UCSD-AML1 (cell line): ENCODE measurements at regions not wholly inside any gene's neighbourhood (a gene's known extent, or its start where the extent isn't known, plus 50 kb on each side); places are given as distances from the start of the nearest gene placed in this dataset.

Source experiments
- DNase-seq: peaks from one replicate; lab custom pipeline; 2025; ENCODE audit not compliant: unreplicated experiment; lab: John Stamatoyannopoulos, UW

DNA sequence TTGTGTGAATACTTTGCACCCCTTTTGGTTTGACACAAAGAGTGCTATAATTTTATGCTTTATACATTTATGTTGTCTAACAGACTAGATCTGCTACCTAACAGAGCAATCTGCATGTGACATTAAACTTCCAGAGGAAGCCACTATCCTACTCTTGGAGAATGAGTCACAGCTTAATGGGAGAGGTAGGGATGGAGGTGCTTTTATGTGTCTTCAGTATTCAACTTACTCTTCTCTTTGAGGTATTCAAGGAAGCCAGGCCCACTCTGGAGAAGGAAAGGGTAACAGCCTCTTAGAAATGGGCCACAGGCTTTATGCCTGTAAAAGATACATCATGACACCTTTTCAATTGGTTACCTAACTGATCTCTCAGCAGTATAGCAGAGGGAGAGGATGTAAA lies 85.8 kb upstream of the NEUROD1 start:
- no peak for DNase-seq

DNA sequence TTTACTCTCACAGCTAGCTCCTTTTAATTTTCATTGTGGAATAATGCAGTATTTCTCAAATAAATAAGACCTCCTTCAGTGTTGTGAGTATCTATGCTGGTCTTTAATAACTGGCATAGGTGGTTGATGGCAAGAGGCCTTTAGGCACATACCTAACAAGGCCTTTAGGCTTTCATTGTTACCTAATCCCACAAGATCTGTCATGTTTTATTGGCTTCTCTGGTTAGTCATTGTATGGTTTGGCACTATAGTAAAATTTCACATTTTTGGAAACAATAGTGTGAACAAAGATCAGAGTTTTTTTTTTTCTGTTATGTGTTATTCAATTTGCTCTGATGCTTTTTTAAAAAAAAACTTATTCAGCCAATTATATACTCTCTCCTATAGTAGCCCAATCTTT lies 89.8 kb upstream of the NEUROD1 start:
- no peak for DNase-seq

DNA sequence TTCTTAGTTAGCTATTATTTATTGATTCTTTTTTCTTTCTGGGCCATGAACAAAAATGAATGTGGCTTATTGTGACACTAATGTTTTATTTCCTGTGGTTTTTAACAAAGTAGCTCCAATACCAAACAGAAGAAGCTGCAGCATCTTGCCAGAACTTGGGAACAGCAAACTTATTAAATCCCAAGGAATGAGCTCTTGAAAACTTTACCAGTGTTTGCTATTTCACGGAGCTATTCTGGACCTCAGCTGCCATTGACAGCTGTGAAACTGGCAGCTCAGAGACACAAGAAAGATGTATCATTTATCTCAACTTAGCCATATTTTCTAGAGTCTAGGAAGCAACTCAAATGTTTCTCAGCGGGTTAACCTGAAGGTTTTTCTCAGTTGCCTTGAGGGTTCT lies 91.0 kb upstream of the NEUROD1 start:
- no peak for DNase-seq

DNA sequence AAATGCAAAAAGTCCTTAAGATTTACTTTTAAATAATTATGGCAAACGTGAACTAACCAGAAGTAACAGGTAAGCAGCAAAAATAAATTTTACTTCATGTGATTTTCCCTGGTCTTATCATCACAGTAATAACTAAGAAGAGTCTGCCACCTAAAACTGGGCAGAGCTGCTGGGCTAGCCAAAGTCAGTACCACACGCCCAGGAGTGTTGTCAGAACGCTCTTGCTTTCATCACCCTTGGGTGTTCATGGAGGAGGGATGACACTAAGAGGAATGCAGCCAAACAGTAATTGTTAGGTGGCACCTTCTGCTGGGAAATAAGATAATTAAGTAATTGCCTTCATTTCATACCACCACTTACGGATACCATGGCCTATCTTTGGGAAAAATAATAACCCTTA lies 92.0 kb upstream of the NEUROD1 start:
- DNase-seq: no peak

DNA sequence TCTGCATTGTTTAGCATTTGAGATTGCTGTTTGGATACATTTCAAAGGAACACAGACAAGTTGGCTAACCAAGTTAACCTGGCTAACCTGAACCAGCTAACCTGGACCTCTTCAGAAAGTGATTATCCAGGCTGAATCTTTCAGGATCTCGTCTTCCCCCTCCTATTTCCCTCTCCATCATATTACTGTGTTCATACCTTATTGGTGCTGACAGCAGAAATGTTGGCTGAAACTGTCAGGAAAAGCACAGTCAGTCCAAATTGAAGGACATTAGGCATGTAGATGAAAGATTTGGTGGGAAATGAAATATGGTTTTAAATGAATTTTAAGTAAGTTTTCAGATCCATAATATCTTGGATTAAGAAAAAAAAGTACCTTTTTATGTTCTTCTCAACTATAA lies 92.5 kb upstream of the NEUROD1 start:
- no peak for DNase-seq

DNA sequence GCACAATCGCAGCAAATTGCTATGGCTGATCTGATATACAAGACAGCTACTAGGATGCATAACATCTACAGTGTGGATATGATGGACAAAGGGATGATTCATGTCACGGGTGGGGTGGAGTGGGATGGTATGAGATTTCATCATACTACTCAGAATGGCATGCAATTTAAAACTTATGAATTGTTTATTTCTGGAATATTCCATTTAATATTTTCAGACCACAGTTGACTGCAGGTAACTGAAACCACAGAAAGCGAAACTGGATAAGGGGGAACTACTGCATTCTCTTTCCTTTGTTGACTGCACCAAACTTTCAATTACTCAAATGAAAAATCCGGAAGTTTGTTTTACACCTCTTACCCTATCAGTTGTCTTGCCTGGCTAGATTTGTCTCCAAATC lies 94.4 kb upstream of the NEUROD1 start:
- no peak for DNase-seq

DNA sequence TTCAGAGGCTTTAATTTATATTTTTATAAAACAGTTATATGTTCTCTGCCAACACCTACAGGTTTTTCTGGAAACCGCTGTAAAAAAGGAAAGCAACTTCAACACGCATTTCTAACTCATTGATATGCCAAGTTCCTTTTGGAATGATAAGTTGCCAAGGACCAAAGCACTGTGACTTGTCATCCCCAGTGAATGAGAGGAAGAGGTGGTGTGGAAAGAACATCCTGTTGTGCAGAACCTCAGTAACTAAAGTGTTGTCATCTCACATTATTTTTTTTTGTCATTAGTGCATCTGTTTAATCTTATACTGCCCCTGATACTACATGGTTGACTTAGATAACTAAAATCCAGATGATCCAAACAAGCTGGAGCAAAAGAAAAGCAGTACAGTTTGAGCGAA lies 96.0 kb upstream of the NEUROD1 start:
- DNase-seq: no peak

DNA sequence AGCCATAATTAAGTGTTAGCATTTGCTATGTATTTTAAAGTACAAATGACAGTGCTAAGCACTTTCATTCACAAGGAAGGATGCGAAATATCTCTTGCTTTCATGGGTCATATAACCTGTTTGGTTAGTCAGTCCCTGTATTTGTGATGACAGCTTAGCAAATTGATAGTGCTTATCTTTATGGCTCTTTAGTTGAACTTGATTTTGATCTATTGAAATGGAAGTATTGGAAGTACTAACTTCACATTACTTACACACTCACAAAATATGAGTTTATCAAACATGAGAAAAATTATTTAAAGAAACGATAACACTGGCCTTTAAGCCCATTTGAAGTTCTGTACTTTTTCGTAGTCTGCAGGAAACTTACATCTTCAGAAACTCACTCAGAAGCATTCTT lies 97.4 kb upstream of the NEUROD1 start:
- no peak for DNase-seq

DNA sequence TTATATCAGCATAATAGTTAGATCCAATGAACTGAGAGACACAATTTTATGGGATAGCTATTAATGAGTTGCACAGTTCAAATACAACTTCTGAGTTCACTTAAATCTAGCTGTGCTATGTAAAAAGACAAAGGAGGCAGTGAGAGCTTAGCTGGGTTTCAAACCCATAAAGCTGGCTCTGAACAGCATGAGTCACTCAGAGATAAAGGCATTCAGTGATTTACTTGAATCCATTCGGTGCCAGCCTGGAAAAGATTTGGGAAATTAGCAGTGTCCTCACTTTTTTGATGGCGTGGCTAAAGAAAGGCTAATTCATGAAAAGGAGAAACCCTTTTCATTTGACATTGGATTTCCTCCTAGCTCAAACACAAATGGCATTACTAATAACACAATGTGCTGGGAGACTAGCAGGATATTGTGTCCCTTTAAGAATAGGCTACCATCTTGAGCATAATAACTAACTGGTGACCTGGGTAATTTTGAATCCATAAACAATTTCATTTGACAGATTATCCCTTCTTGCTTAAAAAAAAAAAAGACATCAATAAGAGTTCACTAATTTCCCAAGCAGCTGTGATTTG lies 98.4 kb upstream of the NEUROD1 start:
- DNase-seq: no peak

DNA sequence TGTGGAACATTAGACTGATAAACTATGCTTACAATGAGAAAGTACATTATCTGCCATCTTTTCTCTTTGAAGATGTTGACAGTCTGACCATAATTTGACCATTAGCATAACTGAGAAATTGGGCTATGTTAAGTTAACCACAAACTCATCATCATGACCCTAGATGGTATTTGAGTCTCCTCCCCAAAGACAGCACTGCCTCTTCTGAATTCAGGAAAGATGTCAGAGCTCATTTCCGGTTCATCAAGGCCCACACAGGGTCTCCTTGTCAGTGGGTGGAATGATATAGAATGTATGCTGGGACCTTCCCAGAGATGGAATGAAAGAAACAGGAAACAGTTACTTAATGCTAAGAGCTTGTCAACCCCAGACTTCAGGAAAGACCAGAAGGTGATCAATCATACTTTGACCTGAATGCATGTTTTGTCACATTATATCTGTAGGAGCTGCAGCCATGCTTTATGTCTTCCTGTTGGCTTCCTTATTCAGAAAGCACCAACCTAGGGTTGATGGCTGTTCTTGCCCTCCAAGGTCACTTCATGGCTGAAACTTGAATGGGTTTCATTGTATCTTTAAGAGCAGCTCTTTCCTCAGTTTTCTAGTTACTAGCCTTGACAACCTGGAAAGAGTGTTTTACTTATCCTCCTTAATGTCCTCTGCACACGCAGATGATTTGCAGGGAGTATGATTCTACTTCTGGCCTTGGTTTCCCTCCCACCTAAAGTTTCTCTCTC lies 99.1 kb upstream of the NEUROD1 start:
- peak; percentile 34 for DNase-seq

DNA sequence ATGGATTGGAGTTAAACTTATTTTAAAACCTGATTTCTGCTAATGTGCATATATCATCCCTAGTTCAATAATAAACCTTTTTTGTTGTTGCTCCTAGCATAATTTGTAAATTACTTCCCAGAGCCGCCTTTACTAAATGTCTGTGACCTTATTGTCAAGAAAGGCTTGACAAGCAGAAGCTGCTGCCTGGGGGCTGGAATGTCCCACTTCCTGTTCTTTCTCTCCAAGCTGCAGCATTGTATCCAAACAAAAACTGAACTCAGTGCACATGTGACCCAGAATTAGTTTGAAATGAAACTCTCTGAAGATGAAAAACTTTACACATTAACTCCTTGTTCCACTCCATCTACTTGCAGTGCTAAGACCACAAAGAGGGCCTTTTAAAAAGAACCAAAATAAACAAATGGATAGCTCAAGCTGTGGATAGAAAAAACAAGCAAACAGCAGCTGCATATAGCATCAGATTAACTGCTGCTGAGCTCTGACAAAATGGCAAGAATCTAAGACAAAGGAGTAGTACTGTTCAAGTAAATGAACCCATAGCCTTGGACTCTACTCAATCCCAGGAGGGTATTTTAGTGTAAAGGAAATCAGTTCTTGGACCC lies 99.8 kb upstream of the NEUROD1 start:
- peak; percentile 8 for DNase-seq

DNA sequence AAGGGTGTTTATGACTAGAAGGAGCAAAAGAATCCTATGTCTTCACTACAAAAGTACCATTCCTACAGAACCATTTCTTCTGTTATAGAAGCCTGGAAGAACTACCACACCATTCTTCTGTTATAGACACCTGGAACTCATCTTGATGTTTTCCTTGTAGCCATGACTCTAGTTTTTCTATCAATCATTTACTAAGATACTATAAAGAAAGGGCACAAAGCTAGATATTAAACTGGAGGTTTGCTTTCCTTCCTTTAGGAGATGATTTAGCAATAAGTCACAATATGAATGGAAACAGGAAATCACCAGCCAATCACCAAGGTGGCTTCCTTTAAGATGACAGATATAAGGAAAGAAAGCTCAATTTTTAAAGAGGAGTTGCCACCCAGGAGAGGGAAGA lies 100.3 kb upstream of the NEUROD1 start:
- DNase-seq: no peak

DNA sequence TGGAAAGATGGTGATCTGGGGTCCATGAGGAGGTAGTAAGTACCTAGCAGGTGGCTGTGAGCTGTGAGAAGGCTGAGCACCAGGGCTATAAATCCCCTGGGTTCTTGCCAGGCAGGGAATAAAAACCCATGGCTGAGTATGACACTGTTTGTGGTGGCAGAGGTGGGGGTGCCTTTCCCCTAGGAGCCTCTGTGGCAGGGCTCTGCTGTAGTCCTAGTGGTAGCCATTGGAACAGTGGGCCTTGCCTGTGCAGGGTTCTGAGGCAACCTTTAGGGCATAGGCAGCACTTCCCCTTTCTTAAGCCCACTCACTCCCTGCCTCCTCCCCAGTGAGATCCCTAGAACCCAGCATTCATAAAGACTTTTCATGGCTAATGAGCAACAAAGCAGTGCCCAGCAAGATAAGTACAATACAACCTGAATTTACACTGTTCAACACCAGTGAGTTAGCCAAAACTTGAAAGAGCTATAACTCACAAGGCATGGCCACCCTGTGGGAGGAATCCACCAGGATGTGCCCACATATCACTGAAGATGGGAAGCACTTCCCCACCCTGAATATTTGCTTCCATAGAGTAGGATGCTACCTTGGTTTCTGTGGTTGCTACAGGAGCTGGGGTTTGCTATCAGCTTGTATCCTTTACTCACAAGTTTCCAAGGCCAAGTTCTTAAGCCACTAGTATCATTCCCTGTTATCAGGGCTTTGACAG lies 100.9 kb upstream of the NEUROD1 start:
- DNase-seq: peak; percentile 68

DNA sequence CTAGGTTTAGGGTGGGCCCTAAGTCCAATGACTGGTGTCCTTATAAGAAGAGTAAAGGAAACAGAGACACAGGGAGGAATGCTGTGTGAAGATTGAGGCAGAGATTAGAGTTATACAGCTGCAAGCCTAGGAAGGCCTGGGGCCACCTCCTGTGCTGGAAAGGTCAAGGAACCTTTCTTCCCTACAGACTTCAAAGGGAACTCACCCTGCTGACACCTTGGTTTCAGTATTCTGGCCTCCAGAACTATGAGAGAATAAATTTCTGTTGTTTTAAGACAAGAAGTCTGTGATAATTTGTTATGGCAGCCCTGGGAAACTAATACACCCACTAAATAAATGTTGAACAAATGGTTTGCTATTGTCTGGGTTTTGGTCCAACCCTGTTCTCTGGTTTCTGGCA lies 102.3 kb upstream of the NEUROD1 start:
- DNase-seq: no peak

DNA sequence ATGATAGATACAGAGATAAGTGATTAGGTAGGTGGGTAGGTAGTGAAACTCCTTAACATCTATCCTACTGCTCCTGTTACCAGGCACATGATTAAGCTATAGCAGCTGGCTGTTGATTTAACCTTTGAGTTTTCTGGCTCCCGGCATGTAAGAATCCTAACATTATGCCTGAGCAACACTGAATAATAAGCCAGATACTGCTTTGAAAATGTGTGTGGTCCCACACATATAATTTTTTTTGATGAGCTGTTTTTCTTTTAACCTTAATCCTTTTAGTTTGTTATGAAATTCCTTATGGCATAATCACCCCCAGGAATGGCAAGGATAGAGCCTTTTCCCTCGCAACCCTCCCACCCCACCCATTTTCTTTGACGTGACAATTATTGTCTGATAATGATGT lies 104.2 kb upstream of the NEUROD1 start:
- DNase-seq: no peak

DNA sequence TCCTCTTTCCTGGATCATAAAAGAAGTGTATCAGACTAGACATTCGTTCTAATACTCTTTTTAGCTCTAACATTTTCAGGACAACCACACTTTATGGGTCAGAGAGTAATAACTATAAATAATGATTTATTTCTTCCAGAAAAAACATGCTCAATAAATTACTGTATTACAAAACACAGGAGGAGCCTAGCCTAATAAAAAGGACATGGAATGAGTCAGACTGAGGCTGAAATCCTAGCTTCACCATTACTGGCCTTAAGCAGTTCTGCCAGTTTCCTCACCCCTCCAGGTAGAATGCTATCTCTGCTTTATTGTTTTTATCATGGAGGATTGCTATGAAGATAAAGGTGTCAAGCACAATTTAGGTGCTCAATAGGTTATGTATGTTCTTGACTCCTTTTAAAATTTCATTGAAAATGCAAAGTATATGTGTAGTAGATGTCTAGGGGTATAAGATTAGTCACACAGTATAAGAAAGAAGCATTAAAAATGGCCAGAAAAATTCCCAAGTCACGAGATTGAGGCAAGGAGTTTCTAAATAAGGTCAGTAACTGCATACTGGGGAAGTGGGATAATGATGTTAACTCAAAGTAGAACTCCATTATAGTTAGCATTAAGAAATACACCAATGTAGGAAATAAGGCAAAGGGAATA lies 105.5 kb upstream of the NEUROD1 start:
- no peak for DNase-seq

DNA sequence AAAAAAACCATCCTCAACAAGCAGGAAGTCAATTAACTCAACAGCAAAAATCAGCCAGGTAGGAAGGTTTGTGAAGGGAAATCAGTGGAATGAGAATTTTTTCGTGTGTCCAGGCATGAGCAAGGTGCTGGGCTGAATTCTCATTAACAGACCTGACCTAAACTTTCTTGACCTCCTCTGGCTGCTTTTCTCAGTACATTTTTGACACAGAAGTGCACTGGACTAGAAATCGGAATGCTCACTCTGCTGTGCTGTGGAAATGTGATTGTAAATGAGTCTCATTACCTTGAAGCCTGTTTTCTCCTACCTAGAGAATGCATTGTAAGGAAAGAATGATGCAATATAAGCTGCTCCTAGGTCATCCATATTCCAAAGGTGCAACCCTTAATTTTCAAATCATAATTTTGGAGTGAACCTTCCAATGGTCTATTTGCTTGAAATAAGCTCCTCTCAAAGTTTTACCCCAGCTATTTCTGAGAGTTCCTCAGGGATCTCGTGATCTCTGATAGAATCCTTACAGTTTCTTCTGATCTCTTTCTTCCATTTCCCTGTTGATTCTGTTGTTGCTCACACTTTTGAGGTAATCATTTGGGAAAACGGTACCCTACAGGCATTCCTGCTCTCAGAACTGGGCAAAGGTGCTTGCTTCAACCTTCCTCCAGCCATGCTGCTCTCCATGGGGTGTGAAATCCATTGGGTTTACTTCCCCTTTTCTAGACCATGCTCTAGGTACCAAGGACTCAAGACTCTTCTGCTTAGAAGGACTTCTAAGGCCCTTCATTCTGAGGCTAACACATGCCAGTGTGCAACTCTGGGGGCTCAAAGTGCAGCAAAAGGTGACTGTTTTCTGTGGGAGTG lies 104.9 kb upstream of the ITPRID2 start:
- peak; percentile 32 for DNase-seq

DNA sequence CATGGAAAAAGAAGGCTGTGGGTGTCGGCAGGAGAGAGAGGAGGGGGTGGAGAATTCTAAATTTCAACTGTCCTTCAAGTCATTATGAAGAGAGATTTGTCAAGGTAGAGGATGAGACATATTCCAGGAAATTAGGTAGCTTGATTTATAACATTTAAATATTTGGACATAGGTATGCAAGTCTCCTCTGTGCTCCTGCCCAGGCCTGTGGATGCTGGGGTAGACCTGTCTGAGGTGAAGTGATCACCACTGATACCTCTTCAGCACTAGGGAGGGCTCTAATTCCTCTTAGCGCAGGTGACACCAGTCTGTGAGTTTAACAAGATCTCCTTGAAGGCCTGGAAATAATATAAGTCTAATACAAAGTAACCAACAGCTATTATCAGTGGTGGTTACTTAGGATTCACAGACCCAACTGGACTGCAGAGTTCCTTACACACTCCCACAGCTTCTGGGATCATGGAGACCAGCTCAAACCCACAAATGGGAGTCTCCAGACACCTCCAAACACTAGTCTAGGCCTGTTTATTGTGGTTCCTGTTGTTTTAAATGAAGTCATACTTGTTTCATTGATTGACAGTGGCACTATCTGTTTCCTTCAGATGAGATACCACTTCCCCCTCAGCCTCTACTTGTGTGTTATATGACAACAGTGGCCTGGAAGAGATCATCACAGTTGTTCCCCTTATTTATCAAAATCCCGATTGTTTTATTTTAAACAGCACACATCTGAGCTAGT lies 104.1 kb upstream of the ITPRID2 start:
- peak; percentile 49 for DNase-seq

DNA sequence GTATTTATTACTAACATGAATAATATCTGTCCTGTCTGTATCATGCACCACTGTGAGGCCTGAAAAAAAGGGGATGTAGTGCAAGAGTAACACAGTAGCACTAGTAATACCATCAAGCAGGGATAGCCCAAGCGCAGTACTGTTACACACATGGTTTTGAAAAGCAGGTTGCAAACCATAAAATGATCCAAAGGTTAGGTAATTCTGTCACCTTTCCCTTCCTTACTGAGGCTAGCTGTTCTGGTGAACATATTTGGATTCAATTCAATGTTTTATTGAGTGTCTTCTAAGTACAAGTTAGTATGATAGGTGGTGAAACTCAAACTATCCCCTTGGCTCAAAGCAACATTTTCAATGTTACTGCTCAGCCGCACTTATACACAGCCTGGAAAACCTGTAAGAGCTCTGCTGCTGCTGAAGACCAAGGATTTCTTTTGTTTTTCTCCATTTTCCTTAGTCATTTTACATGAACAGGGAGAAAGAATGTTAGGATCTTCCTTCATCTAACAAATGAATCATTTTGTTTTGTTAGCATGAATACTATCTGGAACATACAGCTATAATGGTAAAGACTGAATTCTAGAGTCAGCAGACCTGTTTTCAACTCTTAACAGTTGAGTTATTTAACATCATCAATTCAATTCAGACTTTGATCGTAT lies 102.5 kb upstream of the ITPRID2 start:
- no peak for DNase-seq
